ENCODE measurements at regions not wholly inside any gene's neighbourhood (a gene's known extent, or its start where the extent isn't known, plus 50 kb on each side); places are given as distances from the start of the nearest gene placed in this dataset.

DNA sequence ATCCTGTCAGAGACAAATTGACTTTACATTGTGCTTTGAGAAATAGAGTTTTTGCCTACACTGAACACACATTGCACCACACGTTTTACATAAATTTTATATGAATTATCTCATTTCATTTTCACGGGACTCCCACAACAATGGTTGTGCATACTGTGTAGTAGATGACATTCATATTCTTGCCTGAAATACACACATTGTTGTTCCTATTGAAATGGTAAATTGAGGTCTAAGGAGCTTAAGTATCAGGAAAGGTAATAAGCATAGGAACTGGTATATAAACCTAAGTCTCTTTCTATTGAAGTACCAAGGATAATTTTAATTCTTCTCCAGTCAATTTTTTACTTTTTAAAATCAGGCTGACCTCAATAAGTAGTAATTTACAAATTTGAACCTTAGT lies 473.7 kb upstream of the DEPDC1 start:
- Histone ChIP-seq H3K9me3 (replicated peaks; ENCODE audit: insufficient read depth, low read length) (no peaks in the 10 kb centered on the region), H3K9me2 (replicated peaks; ENCODE audit: insufficient read depth, low read length) (no peaks in the 10 kb centered on the region), H2AFZ (ENCODE audit: low read length) (no peak overlapping the region), H3K79me2 (ENCODE audit: low read length) (no peaks in the 10 kb centered on the region), H4K20me1 (ENCODE audit: insufficient read depth, low read length) (no peaks in the 10 kb centered on the region), H3F3A (ENCODE audit: insufficient read depth, low read length) (peaks cover 6% of the 10 kb centered on the region; the same call in 1 of the 2 replicates), H3K27me3 (replicated peaks; ENCODE audit: insufficient read depth, low read length) (no peaks in the 10 kb centered on the region), H3K4me1 (ENCODE audit: low read length) (peaks cover 58% of the 10 kb centered on the region), H3K4me3 (ENCODE audit: low read length) (no peak overlapping the region), H3K9ac (ENCODE audit: low read length) (no peak overlapping the region), H3K36me3 (replicated peaks; ENCODE audit: insufficient read depth, low read length) (no peaks in the 10 kb centered on the region), H3K4me2 (ENCODE audit: low read depth, low read length) (no peak overlapping the region), H3K27ac (ENCODE audit: low read length) (no peak overlapping the region)
- TF ChIP-seq EZH2phosphoT487 (IDR thresholded peaks at IDR 0.05; ENCODE audit: low read length), result no peak
- TF ChIP-seq, protein P1, sequence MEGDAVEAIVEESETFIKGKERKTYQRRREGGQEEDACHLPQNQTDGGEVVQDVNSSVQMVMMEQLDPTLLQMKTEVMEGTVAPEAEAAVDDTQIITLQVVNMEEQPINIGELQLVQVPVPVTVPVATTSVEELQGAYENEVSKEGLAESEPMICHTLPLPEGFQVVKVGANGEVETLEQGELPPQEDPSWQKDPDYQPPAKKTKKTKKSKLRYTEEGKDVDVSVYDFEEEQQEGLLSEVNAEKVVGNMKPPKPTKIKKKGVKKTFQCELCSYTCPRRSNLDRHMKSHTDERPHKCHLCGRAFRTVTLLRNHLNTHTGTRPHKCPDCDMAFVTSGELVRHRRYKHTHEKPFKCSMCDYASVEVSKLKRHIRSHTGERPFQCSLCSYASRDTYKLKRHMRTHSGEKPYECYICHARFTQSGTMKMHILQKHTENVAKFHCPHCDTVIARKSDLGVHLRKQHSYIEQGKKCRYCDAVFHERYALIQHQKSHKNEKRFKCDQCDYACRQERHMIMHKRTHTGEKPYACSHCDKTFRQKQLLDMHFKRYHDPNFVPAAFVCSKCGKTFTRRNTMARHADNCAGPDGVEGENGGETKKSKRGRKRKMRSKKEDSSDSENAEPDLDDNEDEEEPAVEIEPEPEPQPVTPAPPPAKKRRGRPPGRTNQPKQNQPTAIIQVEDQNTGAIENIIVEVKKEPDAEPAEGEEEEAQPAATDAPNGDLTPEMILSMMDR (IDR thresholded peaks at IDR 0.05; ENCODE audit: low read length), result no peak
- TF ChIP-seq EZH2 (optimal IDR thresholded peaks at IDR 0.05; ENCODE audit: low read depth, low read length), result no peak
- no peak for DNase-seq

DNA sequence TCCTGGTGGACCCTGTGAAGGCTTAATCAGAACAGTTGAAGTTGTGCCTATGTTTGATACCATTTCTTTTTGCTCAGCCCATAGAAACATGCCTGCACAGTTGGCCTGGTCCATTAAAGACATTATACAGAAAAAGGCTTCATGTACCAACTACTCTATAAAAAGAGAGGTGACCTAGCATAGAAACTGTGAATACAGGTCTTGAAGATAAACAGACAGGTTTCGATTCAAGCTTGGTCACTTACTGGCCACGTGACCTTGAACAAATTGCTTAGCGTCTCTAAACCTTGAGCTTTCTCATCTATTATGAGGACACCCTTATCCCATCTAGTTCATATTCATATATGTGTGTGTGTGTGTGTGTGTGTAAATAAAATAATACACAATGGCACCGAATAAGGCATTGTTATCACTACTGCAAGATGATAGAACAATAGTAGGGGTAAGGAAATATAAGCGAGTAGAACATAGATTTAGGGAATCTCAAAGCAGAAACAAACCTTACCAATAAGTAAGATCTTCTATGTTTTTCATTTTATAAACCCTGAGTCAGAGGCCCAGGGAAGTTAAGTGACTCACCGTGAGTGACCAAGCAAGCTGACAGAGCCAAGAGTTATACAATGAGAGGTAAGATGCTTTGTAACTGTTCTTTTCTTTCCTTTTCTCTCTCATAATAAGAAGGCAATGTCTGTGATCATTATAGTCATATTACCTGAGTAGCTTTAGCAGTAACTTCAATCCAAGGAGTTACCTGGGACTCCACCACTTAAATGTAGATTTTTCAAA lies 476.8 kb upstream of the DEPDC1 start:
- TF ChIP-seq EZH2phosphoT487 (IDR thresholded peaks at IDR 0.05; ENCODE audit: low read length) (no peak), EZH2 (optimal IDR thresholded peaks at IDR 0.05; ENCODE audit: low read depth, low read length) (no peak)
- TF ChIP-seq, protein P1 (IDR thresholded peaks at IDR 0.05; ENCODE audit: low read length), result no peak
- H3K4me2 ChIP-seq (ENCODE audit: low read depth, low read length), result peak overlapping the region; percentile 50; the same call in 1 of the 2 replicates
- H3K4me3 ChIP-seq (ENCODE audit: low read length), result no peak overlapping the region; the same call in 1 of the 2 replicates
- H4K20me1 ChIP-seq (ENCODE audit: insufficient read depth, low read length), result no peaks in the 10 kb centered on the region
- H3K4me1 ChIP-seq (ENCODE audit: low read length), result peaks cover 56% of the 10 kb centered on the region
- no peaks in the 10 kb centered on the region for H3K27me3 ChIP-seq (replicated peaks; ENCODE audit: insufficient read depth, low read length)
- H3K9me3 ChIP-seq (replicated peaks; ENCODE audit: insufficient read depth, low read length), result no peaks in the 10 kb centered on the region
- no peak overlapping the region; the same call in 1 of the 2 replicates for H3K9ac ChIP-seq (ENCODE audit: low read length)
- no peaks in the 10 kb centered on the region for H3K36me3 ChIP-seq (replicated peaks; ENCODE audit: insufficient read depth, low read length)
- no peaks in the 10 kb centered on the region for H3K9me2 ChIP-seq (replicated peaks; ENCODE audit: insufficient read depth, low read length)
- H3F3A ChIP-seq (ENCODE audit: insufficient read depth, low read length), result peaks cover 6% of the 10 kb centered on the region; the same call in 1 of the 2 replicates
- peak overlapping the region; percentile 54; the same call in 1 of the 2 replicates for H3K27ac ChIP-seq (ENCODE audit: low read length)
- peak; percentile 80 for DNase-seq
- peak overlapping the region; percentile 59 for H2AFZ ChIP-seq (ENCODE audit: low read length)
- H3K79me2 ChIP-seq (ENCODE audit: low read length), result no peaks in the 10 kb centered on the region

DNA sequence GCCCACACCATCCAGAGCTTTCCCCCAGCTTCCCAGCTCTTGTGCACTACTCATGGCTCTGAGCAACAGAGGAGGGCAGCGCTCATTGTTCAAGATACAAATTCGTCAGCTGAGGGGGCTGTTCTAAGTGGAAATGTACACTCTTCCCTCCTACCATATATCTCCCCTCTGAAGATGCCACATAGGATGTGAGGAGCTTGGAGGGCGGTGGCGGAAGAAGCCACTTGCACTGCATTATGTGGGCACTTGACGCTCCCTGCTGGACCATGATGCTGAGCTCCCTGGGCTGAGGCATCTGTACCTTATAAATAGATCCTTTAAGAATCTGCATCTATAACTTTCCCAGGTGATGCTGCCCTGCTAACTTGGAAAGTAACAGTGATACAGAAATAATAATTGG lies 477.6 kb upstream of the DEPDC1 start:
- Histone ChIP-seq H3K4me1 (ENCODE audit: low read length) (peaks cover 48% of the 10 kb centered on the region), H3K27me3 (replicated peaks; ENCODE audit: insufficient read depth, low read length) (no peaks in the 10 kb centered on the region), H3K4me3 (ENCODE audit: low read length) (no peak overlapping the region), H3K9me2 (replicated peaks; ENCODE audit: insufficient read depth, low read length) (no peaks in the 10 kb centered on the region), H3K27ac (ENCODE audit: low read length) (no peak overlapping the region), H3F3A (ENCODE audit: insufficient read depth, low read length) (peaks cover 6% of the 10 kb centered on the region; the same call in 1 of the 2 replicates), H3K9ac (ENCODE audit: low read length) (no peak overlapping the region), H4K20me1 (ENCODE audit: insufficient read depth, low read length) (no peaks in the 10 kb centered on the region), H3K4me2 (ENCODE audit: low read depth, low read length) (peak overlapping the region; percentile 50; the same call in 1 of the 2 replicates), H3K9me3 (replicated peaks; ENCODE audit: insufficient read depth, low read length) (no peaks in the 10 kb centered on the region), H3K79me2 (ENCODE audit: low read length) (no peaks in the 10 kb centered on the region), H3K36me3 (replicated peaks; ENCODE audit: insufficient read depth, low read length) (no peaks in the 10 kb centered on the region), H2AFZ (ENCODE audit: low read length) (no peak overlapping the region)
- TF ChIP-seq, protein P1 (IDR thresholded peaks at IDR 0.05; ENCODE audit: low read length), result no peak
- TF ChIP-seq EZH2 (optimal IDR thresholded peaks at IDR 0.05; ENCODE audit: low read depth, low read length), result no peak
- TF ChIP-seq EZH2phosphoT487 (IDR thresholded peaks at IDR 0.05; ENCODE audit: low read length), result no peak
- DNase-seq, result no peak

All from MM.1S (cell line).